ENCODE measurements at regions not wholly inside any gene's neighbourhood (a gene's known extent, or its start where the extent isn't known, plus 50 kb on each side); places are given as distances from the start of the nearest gene placed in this dataset.

- POLR2A ChIA-PET = no interaction called here
Measured at GRCh38 chr3:153089620-153090019, 72.4 kb upstream of the RAP2B start.

GRCh38 chr3:153090973-153091372 is 71.1 kb upstream of the RAP2B start:
- ChIA-PET CTCF (no interaction called here), POLR2A (no interaction called here)

More at GRCh38 chr3:153089620-153090019, 72.4 kb upstream of the RAP2B start:
- CTCF ChIA-PET = no interaction called here
- DNase-seq (ENCODE audit: extremely low spot score) = no peak
- TF ChIP-seq L3MBTL2 (conservative IDR thresholded peaks at IDR 0.05) = no peak
- TF ChIP-seq TARDBP (IDR thresholded peaks at IDR 0.05) = no peak
- TF ChIP-seq SUZ12 (IDR thresholded peaks at IDR 0.05) = no peak
- TF ChIP-seq ARNT (IDR thresholded peaks at IDR 0.05) = no peak
- TF ChIP-seq FOXK2 (IDR thresholded peaks at IDR 0.05) = no peak
- no peak for TF ChIP-seq SP1 (IDR thresholded peaks at IDR 0.05)
- TF ChIP-seq NFRKB (IDR thresholded peaks at IDR 0.05) = no peak
- TF ChIP-seq BHLHE40 (IDR thresholded peaks at IDR 0.05; ENCODE audit: borderline replicate concordance) = no peak
- no peak for TF ChIP-seq HDGF (IDR thresholded peaks at IDR 0.05; ENCODE audit: borderline replicate concordance)
- no peak for TF ChIP-seq LEF1 (IDR thresholded peaks at IDR 0.05; ENCODE audit: borderline replicate concordance)
- TF ChIP-seq FOXM1 (IDR thresholded peaks at IDR 0.05; ENCODE audit: borderline replicate concordance) = no peak
- TF ChIP-seq CTBP1 (IDR thresholded peaks at IDR 0.05; ENCODE audit: borderline replicate concordance) = no peak
- TF ChIP-seq PKNOX1 (IDR thresholded peaks at IDR 0.05) = no peak
- no peak for TF ChIP-seq ELF4 (IDR thresholded peaks at IDR 0.05)
- no peak for TF ChIP-seq ZNF384 (IDR thresholded peaks at IDR 0.05)
- no peak for TF ChIP-seq FOXA1 (IDR thresholded peaks at IDR 0.05)

DNA sequence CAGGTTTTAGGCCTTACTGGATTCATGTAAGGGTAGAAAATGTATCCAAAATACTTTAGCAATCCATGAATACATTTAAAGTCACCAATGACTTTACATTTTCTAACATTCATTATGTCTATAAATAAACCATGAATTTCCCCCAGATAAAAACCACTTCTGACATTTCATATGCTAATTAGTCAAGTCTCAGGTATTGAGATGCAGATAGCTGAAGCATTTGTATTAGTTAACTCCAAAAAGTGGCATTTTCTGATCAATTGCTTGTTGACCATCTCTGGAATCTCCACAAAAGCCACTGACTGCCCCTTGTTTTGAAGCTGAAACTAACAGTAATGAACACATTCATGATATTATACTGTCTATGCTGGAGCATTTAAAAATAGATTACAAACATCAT is 68.4 kb upstream of the RAP2B start:
- TF ChIP-seq BHLHE40 (IDR thresholded peaks at IDR 0.05; ENCODE audit: borderline replicate concordance) (no peak), CTBP1 (IDR thresholded peaks at IDR 0.05; ENCODE audit: borderline replicate concordance) (no peak), SP1 (IDR thresholded peaks at IDR 0.05) (no peak), HDGF (IDR thresholded peaks at IDR 0.05; ENCODE audit: borderline replicate concordance) (no peak)
- DNase-seq (ENCODE audit: extremely low spot score) = no peak
- POLR2A ChIA-PET = no interaction called here
- CTCF ChIA-PET = interaction anchor here (1.1 kb wide), 1 partner anchor 50 kb away, joined by 3 read pairs; no protein-coding TSS in a partner anchor

More at GRCh38 chr3:153090973-153091372, 71.1 kb upstream of the RAP2B start:
- TF ChIP-seq TARDBP (IDR thresholded peaks at IDR 0.05) = no peak
- no peak for TF ChIP-seq HDGF (IDR thresholded peaks at IDR 0.05; ENCODE audit: borderline replicate concordance)
- TF ChIP-seq ELF4 (IDR thresholded peaks at IDR 0.05) = no peak
- no peak for TF ChIP-seq PKNOX1 (IDR thresholded peaks at IDR 0.05)
- no peak for TF ChIP-seq LEF1 (IDR thresholded peaks at IDR 0.05; ENCODE audit: borderline replicate concordance)
- TF ChIP-seq SUZ12 (IDR thresholded peaks at IDR 0.05) = no peak
- TF ChIP-seq ARNT (IDR thresholded peaks at IDR 0.05) = no peak
- DNase-seq (ENCODE audit: extremely low spot score) = no peak

DNA sequence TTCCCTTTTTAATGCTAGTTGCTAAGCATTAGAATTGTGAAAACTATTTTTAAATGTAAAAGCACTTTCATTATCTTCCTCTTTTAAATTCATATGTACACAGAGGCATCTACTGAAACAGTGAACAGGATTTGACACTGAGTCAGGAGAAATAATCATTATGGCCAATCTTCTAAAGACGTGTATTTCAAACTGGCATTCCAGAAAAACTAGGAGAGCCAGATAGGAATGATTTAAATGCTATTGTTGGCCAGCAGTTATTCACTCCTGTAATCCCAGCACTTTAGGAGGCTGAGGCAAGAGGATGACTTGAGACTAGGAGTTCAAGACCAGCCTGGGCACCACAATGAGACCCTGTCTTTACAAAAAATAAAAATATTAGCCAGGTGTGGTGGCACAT is 67.6 kb upstream of the RAP2B start:
- no peak for DNase-seq (ENCODE audit: extremely low spot score)
- ChIA-PET POLR2A (no interaction called here), CTCF (no interaction called here)
- TF ChIP-seq ARNT (IDR thresholded peaks at IDR 0.05) (no peak), NFRKB (IDR thresholded peaks at IDR 0.05) (no peak), PKNOX1 (IDR thresholded peaks at IDR 0.05) (no peak), ELF4 (IDR thresholded peaks at IDR 0.05) (no peak), SP1 (IDR thresholded peaks at IDR 0.05) (no peak), CTBP1 (IDR thresholded peaks at IDR 0.05; ENCODE audit: borderline replicate concordance) (no peak), FOXM1 (IDR thresholded peaks at IDR 0.05; ENCODE audit: borderline replicate concordance) (no peak), TARDBP (IDR thresholded peaks at IDR 0.05) (no peak), FOXA1 (IDR thresholded peaks at IDR 0.05) (no peak), HDGF (IDR thresholded peaks at IDR 0.05; ENCODE audit: borderline replicate concordance) (no peak), SUZ12 (IDR thresholded peaks at IDR 0.05) (no peak), BHLHE40 (IDR thresholded peaks at IDR 0.05; ENCODE audit: borderline replicate concordance) (no peak), LEF1 (IDR thresholded peaks at IDR 0.05; ENCODE audit: borderline replicate concordance) (no peak), L3MBTL2 (conservative IDR thresholded peaks at IDR 0.05) (no peak)

GRCh38 chr3:153095441-153095840 is 66.6 kb upstream of the RAP2B start:
- TF ChIP-seq SP1 (IDR thresholded peaks at IDR 0.05) = no peak
- no peak for TF ChIP-seq BHLHE40 (IDR thresholded peaks at IDR 0.05; ENCODE audit: borderline replicate concordance)
- TF ChIP-seq ELF4 (IDR thresholded peaks at IDR 0.05) = no peak
- no peak for TF ChIP-seq ZNF384 (IDR thresholded peaks at IDR 0.05)
- TF ChIP-seq FOXA1 (IDR thresholded peaks at IDR 0.05) = no peak
- no peak for TF ChIP-seq L3MBTL2 (conservative IDR thresholded peaks at IDR 0.05)
- no peak for TF ChIP-seq ARNT (IDR thresholded peaks at IDR 0.05)
- no peak for DNase-seq (ENCODE audit: extremely low spot score)
- POLR2A ChIA-PET = no interaction called here
- CTCF ChIA-PET = no interaction called here

DNA sequence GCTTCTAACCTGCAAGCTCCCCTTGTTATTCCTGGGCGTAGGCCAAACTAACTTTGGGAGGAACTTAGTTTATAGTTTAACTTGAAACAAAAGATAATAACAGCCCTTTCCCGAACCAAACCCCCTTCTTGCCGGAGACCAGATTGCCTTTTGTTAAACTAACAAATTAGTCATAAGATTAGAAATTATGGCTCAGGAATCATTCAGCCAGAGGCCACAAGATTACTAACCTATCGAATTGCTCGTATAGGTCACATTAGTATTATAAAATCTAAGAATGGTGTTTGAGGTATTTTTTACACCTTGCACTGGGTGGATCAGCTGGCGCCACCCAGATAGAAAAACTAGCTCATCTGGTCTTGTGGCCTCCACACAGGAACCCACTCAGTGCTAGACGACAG is 65.3 kb upstream of the RAP2B start:
- TF ChIP-seq L3MBTL2 (conservative IDR thresholded peaks at IDR 0.05) (no peak), BHLHE40 (IDR thresholded peaks at IDR 0.05; ENCODE audit: borderline replicate concordance) (no peak), FOXA1 (IDR thresholded peaks at IDR 0.05) (no peak), HDGF (IDR thresholded peaks at IDR 0.05; ENCODE audit: borderline replicate concordance) (no peak)
- CTCF ChIA-PET = no interaction called here
- no peak for DNase-seq (ENCODE audit: extremely low spot score)
- POLR2A ChIA-PET = interaction anchor here (1.0 kb wide), 1 partner anchor 64 kb away, joined by 3 read pairs; no protein-coding TSS in a partner anchor

DNA sequence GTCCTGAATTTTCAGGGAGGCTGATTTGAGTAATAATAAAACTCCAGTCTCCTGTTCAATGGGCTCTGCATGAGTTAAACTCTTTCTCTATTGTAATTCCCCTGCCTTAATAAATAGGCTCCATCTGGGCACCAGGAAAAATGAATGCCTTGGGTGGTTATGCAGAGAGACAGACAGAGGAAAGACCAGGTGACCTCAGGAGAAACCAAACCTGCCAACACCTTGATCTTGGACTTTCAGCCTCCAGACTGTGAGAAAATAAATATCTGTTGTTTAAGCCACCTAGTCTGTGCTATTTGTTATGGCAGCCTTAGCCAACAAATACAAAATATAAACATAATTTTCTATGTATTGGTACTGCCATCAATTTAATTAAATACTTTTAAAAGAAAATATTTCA is 64.8 kb upstream of the RAP2B start:
- ChIA-PET POLR2A (interaction anchor here (1.0 kb wide), 1 partner anchor 64 kb away, joined by 3 read pairs; no protein-coding TSS in a partner anchor), CTCF (no interaction called here)
- TF ChIP-seq NFRKB (IDR thresholded peaks at IDR 0.05) (no peak), HDGF (IDR thresholded peaks at IDR 0.05; ENCODE audit: borderline replicate concordance) (no peak), ZNF384 (IDR thresholded peaks at IDR 0.05) (no peak), SP1 (IDR thresholded peaks at IDR 0.05) (no peak), CTBP1 (IDR thresholded peaks at IDR 0.05; ENCODE audit: borderline replicate concordance) (no peak), L3MBTL2 (conservative IDR thresholded peaks at IDR 0.05) (no peak), FOXK2 (IDR thresholded peaks at IDR 0.05) (no peak)
- no peak for DNase-seq (ENCODE audit: extremely low spot score)
